B cell (primary cell): ENCODE measurements at regions not wholly inside any gene's neighbourhood (a gene's known extent, or its start where the extent isn't known, plus 50 kb on each side); places are given as distances from the start of the nearest gene placed in this dataset.

Experiments used
- ATAC-seq: fragments of 200-7000 bp; cut with Tn5 transposase; one replicate; pipeline ENCODE4 v1.10.0; 2021; ENCODE audit warnings: low read depth, mild to moderate bottlenecking, moderate number of reproducible peaks, moderate library complexity
- CTCF ChIA-PET: fragments of 350-600 bp; sonication (Branson Sonifier 250); formaldehyde crosslinking; loops from one replicate; lab custom pipeline; 2021; ENCODE audit warnings: antibody characterized with exemption, inconsistent platforms; lab: Charles Lee
- POLR2A ChIA-PET: fragments of 350-600 bp; sonication (Branson Sonifier 250); formaldehyde crosslinking; loops from one replicate; lab custom pipeline; 2021; ENCODE audit warnings: antibody characterized with exemption; lab: Charles Lee
- DNase-seq: peaks from one replicate; pipeline ENCODE4 v3.0.0; 2013
- H2AFZ ChIP-seq: 2 replicates; pipeline ENCODE4 v1.6.1; 2012; ENCODE audit warnings: mild to moderate bottlenecking, low read depth, low read length; ENCODE audit not compliant: insufficient read depth, poor library complexity, severe bottlenecking
- H3K27ac ChIP-seq, 2 donors: 1 replicate in 1 of 2; 2 replicates in 1 of 2; pipeline ENCODE4 v1.5.1; 2012 to 2013; ENCODE audit warnings: low read length in 2 of 2, mild to moderate bottlenecking in 2 of 2, moderate library complexity in 1 of 2
- H3K27me3 ChIP-seq, 4 experiments: fragments of 200-600 bp in 1 of 4; sonication (generic) in 1 of 4; replicated peaks in 1 of 4; 1 replicate in 2 of 4; 2 replicates in 2 of 4; pipeline versions ENCODE4 v1.6.1 to v1.7.0; 2013 to 2016; ENCODE audit warnings: low read length in 3 of 4, mild to moderate bottlenecking in 2 of 4, mixed read lengths in 1 of 4, moderate library complexity in 1 of 4; ENCODE audit not compliant: insufficient read depth in 4 of 4, control insufficient read depth in 3 of 4; ENCODE audit errors: control extremely low read depth in 1 of 4
- H3K36me3 ChIP-seq, 2 experiments: replicated peaks in 1 of 2; 1 replicate in 1 of 2; 2 replicates in 1 of 2; pipeline versions ENCODE4 v1.6.1 to v1.7.1; 2013; ENCODE audit warnings: low read length in 1 of 2; ENCODE audit not compliant: insufficient read depth in 2 of 2, control insufficient read depth in 1 of 2; ENCODE audit errors: control extremely low read depth in 1 of 2, extremely low read depth in 1 of 2
- H3K4me1 ChIP-seq, 2 donors: fragments of 200-600 bp in 1 of 2; sonication (generic) in 1 of 2; 1 replicate in 1 of 2; 2 replicates in 1 of 2; pipeline versions ENCODE4 v1.5.1 to v1.6.1; 2013 to 2017; ENCODE audit warnings: low read length in 2 of 2; ENCODE audit not compliant: control insufficient read depth in 2 of 2, insufficient read depth in 2 of 2
- H3K4me2 ChIP-seq: replicated peaks from 2 replicates; pipeline ENCODE3; 2012; ENCODE audit warnings: mild to moderate bottlenecking, low read depth, low read length; ENCODE audit not compliant: poor library complexity, severe bottlenecking
- H3K4me3 ChIP-seq, 5 experiments: fragments of 200-600 bp in 1 of 5; sonication (generic) in 1 of 5; 1 replicate in 3 of 5; 2 replicates in 2 of 5; pipeline versions ENCODE4 v1.5.1 to v1.7.0; 2011 to 2016; ENCODE audit warnings: low read length in 4 of 5, mild to moderate bottlenecking in 4 of 5, low read depth in 2 of 5, control low read depth in 1 of 5, moderate library complexity in 1 of 5; ENCODE audit not compliant: insufficient read depth in 1 of 5; ENCODE audit errors: control extremely low read depth in 1 of 5, extremely low read depth in 1 of 5
- H3K79me2 ChIP-seq: fragments of 200-600 bp; sonication (generic); one replicate; pipeline ENCODE4 v1.6.0; 2016; ENCODE audit warnings: low read length; ENCODE audit not compliant: control insufficient read depth, insufficient read depth
- H3K9ac ChIP-seq: fragments of 200-600 bp; sonication (generic); 2 replicates; pipeline ENCODE4 v1.6.1; 2017; ENCODE audit warnings: mild to moderate bottlenecking, low read length, moderate library complexity
- H3K9me3 ChIP-seq, 3 donors: one replicate each; pipeline versions ENCODE4 v1.6.1 to v1.7.1; 2013; ENCODE audit warnings: low read length in 2 of 3; ENCODE audit not compliant: control insufficient read depth in 2 of 3, insufficient read depth in 1 of 3; ENCODE audit errors: control extremely low read depth in 1 of 3
- H4K20me1 ChIP-seq: 2 replicates; pipeline ENCODE4 v1.6.0; 2012; ENCODE audit warnings: mild to moderate bottlenecking, low read length; ENCODE audit not compliant: insufficient read depth, control insufficient read depth, poor library complexity, severe bottlenecking
- H3K27ac Mint-ChIP-seq: one replicate; pipeline ENCODE4 v1.8.0; 2021; ENCODE audit warnings: mixed read lengths
- H3K27me3 Mint-ChIP-seq: one replicate; pipeline ENCODE4 v1.8.0; 2021; ENCODE audit warnings: mixed read lengths
- H3K4me1 Mint-ChIP-seq: one replicate; pipeline ENCODE4 v1.8.0; 2021; ENCODE audit warnings: mixed read lengths
- H3K4me3 Mint-ChIP-seq: one replicate; pipeline ENCODE4 v1.8.0; 2021; ENCODE audit warnings: mixed read lengths
- H3K9me3 Mint-ChIP-seq: one replicate; pipeline ENCODE4 v1.8.0; 2022; ENCODE audit warnings: mixed read lengths; ENCODE audit not compliant: insufficient read depth
- CTCF ChIP-seq: fragments of 200-600 bp; IDR thresholded peaks from one replicate; pipeline ENCODE4 v1.8.0; 2022; ENCODE audit warnings: antibody characterized with exemption, mild to moderate bottlenecking
- EZH2 ChIP-seq: IDR thresholded peaks from 2 replicates; pipeline ENCODE4 v1.6.1; 2012; ENCODE audit warnings: borderline replicate concordance, low read depth, mild to moderate bottlenecking, moderate library complexity, low read length; ENCODE audit not compliant: insufficient read depth, poor library complexity, severe bottlenecking
- WGBS: methylation state at CpG from one replicate; pipeline ENCODE4 v1.1.5; 2013; ENCODE audit warnings: missing lambda C conversion rate; ENCODE audit not compliant: insufficient coverage; 5-methylcytosine and 5-hydroxymethylcytosine counted together
- intact Hi-C: fragments of 100-400 bp; cut with micrococcal nuclease; formaldehyde crosslinking; loops from one replicate; pipeline ENCODE4 v1.10.0; 2022

GRCh38 chr12:115716551-115716950, 560.9 kb downstream of the MED13L start:
- CTCF ChIA-PET = no interaction called here
- ATAC-seq = no peak

GRCh38 chr12:115712676-115713075, 564.8 kb downstream of the MED13L start:
- Histone ChIP-seq H4K20me1 (no peaks in the 10 kb centered on the region), H2AFZ (no peak overlapping the region), H3K4me3 (no peak overlapping the region), H3K27ac (no peak overlapping the region), H3K36me3 (no peaks in the 10 kb centered on the region), H3K4me1 (no peaks in the 10 kb centered on the region), H3K27me3 (no peaks in the 10 kb centered on the region), H3K4me2 (no peak overlapping the region), H3K79me2 (no peaks in the 10 kb centered on the region), H3K9me3 (no peaks in the 10 kb centered on the region), H3K9ac (no peak overlapping the region)
- Mint-ChIP-seq H3K9me3 (peaks cover 3% of the 10 kb centered on the region), H3K4me1 (no peaks in the 10 kb centered on the region), H3K27me3 (peaks cover 3% of the 10 kb centered on the region), H3K4me3 (no peak overlapping the region), H3K27ac (no peak overlapping the region)
- no peak for TF ChIP-seq CTCF
- TF ChIP-seq EZH2 = no peak
- CTCF ChIA-PET = no interaction called here
- DNase-seq (no peak), ATAC-seq (no peak)
- intact Hi-C loops = no loop called here
- WGBS = no CpG with 5 or more reads among the region's 3 CpGs
- POLR2A ChIA-PET = no interaction called here

More at GRCh38 chr12:115716551-115716950, 560.9 kb downstream of the MED13L start:
- TF ChIP-seq EZH2 = no peak
- no peak for TF ChIP-seq CTCF
- no peaks in the 10 kb centered on the region for H3K79me2 ChIP-seq
- H3K4me3 ChIP-seq = no peak overlapping the region
- Mint-ChIP-seq H3K9me3 (peaks cover 3% of the 10 kb centered on the region), H3K4me1 (no peaks in the 10 kb centered on the region), H3K4me3 (no peak overlapping the region), H3K27me3 (peaks cover 3% of the 10 kb centered on the region), H3K27ac (no peak overlapping the region)
- 65% methylated on average over 2 of the region's 4 CpGs for WGBS
- no peak for DNase-seq
- no peaks in the 10 kb centered on the region for H3K4me1 ChIP-seq
- H3K9me3 ChIP-seq = no peaks in the 10 kb centered on the region
- H3K4me2 ChIP-seq = no peak overlapping the region
- no peak overlapping the region for H3K27ac ChIP-seq
- H3K27me3 ChIP-seq = no peaks in the 10 kb centered on the region
- no peaks in the 10 kb centered on the region for H3K36me3 ChIP-seq
- H2AFZ ChIP-seq = no peak overlapping the region
- POLR2A ChIA-PET = no interaction called here
- no peak overlapping the region for H3K9ac ChIP-seq
- intact Hi-C loops = no loop called here
- H4K20me1 ChIP-seq = no peaks in the 10 kb centered on the region
